22Rv1 (cell line): ENCODE measurements at regions not wholly inside any gene's neighbourhood (a gene's known extent, or its start where the extent isn't known, plus 50 kb on each side); places are given as distances from the start of the nearest gene placed in this dataset.

ENCODE experiments used
- ZFX ChIP-seq: fragments of 450-650 bp; IDR thresholded peaks from 2 replicates; pipeline ENCODE4 v1.6.1; 2017; ENCODE audit warnings: antibody characterized with exemption, borderline replicate concordance
- TF ChIP-seq, protein P1 (sequence below): fragments of 450-650 bp; IDR thresholded peaks from 2 replicates; pipeline ENCODE4 v1.5.1; 2017; ENCODE audit warnings: mild to moderate bottlenecking

- TF ChIP-seq, protein P1, sequence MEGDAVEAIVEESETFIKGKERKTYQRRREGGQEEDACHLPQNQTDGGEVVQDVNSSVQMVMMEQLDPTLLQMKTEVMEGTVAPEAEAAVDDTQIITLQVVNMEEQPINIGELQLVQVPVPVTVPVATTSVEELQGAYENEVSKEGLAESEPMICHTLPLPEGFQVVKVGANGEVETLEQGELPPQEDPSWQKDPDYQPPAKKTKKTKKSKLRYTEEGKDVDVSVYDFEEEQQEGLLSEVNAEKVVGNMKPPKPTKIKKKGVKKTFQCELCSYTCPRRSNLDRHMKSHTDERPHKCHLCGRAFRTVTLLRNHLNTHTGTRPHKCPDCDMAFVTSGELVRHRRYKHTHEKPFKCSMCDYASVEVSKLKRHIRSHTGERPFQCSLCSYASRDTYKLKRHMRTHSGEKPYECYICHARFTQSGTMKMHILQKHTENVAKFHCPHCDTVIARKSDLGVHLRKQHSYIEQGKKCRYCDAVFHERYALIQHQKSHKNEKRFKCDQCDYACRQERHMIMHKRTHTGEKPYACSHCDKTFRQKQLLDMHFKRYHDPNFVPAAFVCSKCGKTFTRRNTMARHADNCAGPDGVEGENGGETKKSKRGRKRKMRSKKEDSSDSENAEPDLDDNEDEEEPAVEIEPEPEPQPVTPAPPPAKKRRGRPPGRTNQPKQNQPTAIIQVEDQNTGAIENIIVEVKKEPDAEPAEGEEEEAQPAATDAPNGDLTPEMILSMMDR: no peak
- TF ChIP-seq ZFX: no peak
These were observed 358.2 kb downstream of the CD109 start for GRCh38 chr6:74054190-74054589.
